GM19395 (cell line): ENCODE measurements at regions not wholly inside any gene's neighbourhood (a gene's known extent, or its start where the extent isn't known, plus 50 kb on each side); places are given as distances from the start of the nearest gene placed in this dataset.

Experiments used
- ATAC-seq: cut with Tn5 transposase; IDR thresholded peaks from one replicate; pipeline ENCODE4 v1.9.1; 2021; ENCODE audit warnings: mild to moderate bottlenecking, moderate library complexity; ENCODE audit not compliant: unreplicated experiment

DNA sequence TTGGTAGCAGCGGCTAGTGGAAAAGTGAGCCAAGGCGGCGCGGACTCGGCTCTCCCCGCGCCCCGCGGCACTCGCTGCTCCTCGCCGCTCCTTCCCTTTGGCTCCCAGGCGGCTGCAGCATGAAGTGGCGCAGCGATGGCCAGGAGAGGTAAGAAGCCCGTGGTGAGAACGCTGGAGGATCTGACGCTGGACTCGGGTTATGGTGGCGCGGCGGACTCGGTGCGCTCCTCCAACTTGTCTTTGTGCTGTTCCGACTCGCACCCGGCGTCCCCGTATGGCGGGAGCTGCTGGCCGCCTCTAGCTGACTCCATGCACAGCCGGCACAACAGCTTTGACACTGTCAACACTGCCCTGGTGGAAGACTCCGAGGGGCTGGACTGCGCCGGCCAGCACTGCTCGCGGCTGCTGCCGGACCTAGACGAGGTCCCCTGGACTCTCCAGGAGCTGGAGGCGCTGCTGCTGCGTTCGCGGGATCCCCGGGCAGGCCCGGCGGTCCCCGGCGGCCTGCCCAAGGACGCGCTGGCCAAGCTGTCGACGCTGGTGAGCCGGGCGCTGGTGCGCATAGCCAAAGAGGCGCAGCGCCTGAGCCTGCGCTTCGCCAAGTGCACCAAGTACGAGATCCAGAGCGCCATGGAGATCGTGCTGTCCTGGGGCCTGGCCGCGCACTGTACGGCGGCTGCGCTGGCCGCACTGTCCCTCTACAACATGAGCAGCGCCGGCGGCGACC lies 225.6 kb upstream of the CRY1 start:
- ATAC-seq, result no peak

DNA sequence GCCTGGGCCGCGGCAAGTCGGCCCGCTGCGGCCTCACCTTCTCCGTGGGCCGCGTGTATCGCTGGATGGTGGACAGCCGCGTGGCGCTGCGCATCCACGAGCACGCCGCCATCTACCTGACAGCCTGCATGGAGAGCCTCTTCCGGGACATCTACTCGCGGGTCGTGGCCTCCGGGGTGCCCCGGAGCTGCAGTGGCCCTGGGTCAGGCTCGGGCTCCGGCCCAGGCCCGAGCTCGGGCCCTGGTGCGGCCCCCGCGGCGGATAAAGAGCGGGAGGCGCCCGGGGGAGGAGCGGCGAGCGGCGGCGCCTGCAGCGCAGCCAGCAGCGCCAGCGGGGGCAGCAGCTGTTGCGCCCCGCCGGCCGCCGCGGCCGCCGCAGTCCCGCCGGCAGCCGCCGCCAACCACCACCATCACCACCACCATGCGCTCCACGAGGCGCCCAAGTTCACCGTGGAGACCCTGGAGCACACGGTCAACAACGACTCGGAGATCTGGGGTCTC lies 226.2 kb upstream of the CRY1 start:
- no peak for ATAC-seq

DNA sequence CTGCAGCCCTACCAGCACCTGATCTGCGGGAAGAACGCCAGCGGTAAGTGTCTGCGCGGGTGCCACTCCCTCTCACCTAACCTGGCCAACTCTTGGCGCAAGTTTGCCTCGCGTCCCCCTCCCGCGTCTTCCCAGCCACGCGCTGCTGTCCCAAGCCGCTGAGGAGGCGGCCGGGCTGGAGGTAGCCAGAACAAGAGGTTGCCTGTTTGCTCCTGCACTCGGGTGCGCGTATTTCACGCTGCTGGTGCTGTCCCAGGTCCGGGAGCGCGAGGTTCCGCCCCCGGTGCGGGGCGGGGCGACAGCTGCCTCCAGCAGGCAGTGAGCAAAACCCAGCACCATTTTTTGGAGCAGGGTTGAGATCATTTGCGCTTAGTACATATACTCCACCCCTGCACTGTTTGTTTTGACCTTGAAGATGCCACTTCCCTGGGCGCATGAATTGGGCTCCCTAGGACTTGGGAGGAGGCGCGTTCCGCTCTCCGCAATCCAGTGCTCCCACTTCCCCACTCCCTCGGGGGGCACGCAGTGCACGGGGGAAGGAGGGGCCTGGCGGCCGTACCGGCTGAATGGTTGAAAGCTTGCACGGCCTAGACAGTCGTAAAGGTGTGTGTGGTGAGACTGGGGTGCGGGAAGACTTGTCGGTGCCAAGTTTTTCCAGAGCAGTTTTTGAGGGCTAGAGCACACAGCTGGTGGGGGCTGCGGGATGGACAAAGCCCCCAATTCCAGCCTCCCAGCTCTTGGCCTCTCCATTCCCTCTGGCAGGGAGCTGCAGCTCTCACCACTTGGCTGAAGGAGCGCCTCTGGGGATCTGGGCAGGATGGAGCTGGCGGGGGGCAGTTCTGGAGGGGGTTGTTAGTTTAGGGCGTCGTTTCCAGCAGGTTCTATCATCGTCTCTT lies 226.9 kb upstream of the CRY1 start:
- ATAC-seq, result no peak

DNA sequence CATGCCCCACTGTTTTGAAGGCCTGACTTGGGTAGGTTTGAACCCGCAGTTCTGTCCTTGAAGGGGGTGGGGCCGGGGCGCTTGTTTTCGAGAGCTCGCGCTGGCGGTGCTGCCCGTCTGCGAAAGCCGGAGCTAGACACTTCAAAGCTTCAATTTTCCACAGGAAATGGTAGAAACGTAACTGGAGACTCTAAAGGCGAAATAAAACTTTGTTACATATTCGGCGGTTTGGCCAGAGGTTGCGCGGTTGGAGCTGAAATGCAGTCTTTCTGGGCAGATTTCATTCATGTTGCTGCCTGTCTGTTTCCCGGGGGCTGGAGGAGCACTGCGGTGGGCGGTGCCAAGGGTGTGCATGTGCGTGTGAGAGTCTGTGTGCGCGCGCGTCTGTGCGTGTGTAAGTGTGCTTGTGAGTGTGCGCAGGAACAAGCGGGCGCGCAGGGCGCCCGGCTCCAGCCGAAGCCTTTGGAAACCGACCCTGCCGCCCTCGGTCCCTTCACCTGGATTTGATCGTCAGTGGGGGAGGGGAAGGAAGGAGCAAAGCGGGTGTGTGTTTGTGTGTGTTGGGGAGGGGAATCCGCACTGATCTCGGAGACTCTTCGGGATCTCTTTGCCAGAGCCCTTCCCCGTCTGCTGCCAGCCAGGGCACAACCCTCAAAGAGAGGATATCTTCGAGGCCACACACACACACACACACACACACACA lies 227.7 kb upstream of the CRY1 start:
- no peak for ATAC-seq

DNA sequence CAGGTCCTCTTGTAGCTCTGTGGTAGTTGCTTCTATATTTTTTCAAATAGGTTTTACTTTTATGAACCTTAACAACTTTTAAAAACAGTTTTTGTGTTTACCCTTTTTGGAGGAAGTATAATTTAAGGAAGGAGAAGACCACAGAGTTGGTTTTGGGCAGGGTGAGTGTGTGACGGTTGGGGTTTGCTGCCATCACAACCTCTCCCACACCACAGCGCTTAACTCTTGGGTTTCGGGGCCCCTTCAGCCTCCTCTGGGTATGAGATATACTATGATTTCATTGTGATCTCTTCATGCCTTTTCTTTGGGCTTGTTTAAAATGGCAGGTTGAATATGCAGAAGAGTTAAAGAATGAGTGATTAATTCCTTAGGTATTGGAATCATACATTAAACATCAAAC lies 228.7 kb upstream of the CRY1 start:
- ATAC-seq, result no peak

DNA sequence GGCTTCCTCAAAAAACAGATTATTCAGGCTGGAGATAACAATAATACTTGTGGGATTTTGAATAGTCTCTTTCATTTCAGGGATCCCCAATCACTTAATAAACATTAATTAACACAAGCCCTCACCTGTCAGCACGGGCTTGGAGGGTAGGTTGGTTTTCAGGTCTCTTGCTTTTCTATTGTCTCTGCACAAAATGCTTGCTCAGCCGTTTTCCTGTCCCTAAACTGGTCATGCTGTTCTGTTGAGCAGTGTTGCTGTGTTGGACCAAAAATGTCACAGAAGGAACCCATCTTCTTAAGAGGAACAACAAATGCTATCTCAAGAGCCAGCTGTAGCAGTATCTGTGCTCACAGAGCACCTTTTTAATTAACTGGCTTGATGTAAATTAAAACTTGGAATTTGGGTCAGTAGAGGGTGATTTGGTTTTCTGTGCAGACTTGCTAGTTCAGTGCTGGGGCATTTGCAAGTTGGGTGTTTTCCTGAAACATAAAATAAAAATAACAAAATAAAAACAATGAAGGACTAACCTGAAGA lies 231.8 kb upstream of the CRY1 start:
- ATAC-seq, result no peak

DNA sequence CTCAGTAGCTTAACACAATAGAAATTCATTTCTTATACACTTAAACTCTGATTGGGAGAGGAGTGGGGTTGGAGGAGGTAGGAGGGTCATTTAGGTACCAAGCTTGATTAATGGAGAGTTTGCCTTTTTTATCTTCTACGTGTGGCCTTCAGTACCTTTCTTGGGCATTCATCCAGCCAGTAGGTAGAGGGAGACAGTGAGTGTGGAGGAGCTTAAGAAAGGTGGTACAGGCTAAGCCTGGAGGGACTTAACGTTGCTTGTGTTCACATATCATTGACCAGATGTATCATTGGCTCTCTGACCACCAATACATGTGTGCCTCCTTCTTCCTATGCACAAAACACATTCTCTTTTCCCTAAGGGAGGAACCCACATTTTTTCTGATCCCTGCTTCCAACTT lies 232.9 kb upstream of the CRY1 start:
- no peak for ATAC-seq

DNA sequence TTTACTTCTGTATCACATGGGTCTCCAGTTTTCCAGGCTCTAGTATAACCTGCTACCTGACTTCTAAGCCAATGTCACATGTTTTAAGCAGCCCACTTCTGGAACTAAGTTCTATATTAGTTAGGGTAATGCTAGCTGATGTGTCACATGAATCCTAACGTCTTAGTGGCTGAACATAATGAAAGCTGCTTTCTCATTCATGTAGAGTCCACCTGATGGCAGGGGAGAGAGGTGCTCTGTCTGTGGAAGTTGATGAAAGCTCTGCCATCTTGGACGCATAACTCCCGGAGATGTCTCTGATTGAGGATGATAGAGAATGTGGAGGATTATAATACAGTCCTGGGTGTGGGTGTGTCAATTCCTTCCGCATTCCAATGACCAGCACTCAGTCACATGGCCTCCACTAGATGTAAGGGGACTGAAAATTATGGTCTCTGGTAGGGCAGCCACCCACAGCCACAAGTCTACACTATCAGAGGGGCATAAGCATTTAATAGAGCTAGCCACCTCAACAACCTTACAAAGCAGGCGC lies 234.4 kb upstream of the CRY1 start:
- ATAC-seq, result no peak

DNA sequence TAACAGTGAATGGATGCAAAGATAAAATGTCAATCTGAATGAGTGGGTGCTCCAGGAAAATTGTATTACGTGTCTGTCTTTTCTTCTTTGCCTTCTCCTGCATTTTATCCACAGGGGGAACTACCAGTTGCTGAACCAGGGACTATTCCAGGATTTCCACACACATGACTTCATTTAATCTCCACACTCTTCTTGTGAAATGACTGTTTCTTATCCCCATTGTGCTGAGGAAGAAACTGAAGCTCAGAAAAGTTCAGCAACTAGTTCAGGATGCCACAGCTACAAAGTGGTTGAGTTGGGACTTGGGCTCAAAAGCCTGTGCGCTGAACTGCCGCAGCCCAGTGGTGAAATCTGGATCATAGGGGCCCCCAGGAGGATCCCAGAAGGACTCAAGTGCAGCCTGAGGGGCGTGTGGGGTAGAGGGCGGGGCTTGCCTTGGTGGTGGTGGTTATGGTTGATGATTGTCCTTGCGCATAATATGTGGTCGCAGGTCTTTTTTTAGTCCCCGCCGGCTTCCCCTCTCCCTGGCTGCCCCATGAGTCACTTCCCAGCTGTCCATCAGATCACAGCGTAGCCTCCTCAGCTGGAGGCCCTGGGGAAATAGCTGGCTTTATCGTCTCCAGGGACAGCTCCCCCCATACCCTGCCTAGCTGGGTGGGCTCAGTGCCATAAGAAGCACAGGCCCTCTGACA lies 235.2 kb upstream of the CRY1 start:
- no peak for ATAC-seq

DNA sequence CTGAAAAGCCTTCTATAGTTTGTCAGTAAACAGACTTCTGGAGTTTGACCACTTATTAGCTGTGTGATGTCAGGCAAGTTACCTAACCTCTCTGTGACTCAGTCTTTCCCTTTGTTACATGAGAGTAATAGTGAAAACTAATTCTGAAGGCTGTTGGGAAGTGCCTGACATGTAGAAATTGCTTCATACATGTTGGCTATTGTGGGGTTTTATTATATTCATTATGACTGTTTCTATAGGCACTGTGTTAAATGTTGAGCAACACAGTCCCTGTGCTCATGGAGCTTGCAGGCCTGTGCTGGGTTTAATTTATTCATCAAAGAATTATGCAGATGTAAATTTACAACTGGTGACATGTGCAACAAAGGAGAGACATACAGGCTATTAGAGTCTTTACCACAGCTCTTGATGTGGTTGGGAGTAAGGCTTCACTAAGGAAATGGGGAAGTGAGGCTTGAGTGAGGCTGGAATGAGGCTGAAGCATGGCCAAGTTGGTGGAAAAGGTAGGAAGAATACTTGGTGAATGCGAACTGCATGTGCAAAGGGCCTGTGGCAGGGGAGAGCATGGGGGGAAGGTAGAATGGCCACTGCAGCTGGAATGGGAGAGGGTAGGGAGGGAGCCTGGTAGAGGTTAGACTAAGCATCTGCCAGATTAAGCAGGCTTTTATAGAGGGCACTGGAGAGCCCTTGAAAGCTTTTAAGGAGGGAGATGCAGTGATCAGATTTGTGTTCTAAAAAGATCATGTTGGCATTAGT lies 236.4 kb upstream of the CRY1 start:
- no peak for ATAC-seq

DNA sequence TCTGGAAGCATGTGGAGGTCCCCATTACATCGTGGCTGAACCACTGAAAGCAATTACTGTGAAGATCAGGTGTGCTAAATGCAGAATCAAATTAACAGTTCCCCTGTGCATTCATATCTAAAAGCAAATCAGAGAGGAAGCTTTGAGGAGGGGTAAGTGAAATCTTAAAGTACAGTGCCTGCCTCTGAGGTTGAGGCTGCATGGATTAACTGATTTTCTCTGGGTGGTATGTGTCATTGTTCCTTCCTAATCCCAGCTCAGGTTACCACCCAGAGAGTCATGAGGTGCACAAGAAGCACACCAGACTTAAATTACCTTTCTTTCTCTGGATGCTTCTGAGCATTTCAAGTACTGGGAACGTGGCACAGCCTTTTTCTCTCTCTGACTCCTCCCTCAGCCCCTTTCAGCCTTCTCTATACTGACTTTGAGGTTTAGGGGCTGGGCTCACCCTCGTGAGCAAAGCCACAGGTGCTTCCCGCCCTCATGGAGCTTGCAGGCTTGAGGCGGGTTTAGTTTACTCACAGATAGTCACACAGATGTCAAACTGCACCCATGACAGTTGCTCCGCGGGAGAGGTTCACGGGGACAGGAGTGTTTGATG lies 237.6 kb upstream of the CRY1 start:
- no peak for ATAC-seq

DNA sequence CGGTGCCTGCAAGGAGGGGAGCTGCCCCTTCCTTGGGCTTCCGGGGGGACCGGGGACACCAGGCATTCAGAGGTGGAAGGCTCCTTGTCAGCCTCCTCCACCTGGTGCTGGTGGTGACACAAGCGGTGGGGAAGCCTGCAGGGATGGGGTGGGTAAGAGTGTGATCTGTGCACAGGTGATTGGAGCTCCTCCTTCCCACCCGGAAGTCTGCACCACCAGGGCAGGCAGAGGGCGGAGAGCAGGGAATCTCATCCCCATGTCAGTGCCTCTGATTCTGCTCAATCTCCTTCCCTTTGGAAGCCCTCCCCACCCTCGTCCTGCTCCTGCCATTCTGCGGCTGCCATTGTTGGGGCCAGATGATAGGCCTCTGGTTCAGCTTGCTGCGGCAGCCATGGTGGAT lies 238.1 kb upstream of the CRY1 start:
- no peak for ATAC-seq

DNA sequence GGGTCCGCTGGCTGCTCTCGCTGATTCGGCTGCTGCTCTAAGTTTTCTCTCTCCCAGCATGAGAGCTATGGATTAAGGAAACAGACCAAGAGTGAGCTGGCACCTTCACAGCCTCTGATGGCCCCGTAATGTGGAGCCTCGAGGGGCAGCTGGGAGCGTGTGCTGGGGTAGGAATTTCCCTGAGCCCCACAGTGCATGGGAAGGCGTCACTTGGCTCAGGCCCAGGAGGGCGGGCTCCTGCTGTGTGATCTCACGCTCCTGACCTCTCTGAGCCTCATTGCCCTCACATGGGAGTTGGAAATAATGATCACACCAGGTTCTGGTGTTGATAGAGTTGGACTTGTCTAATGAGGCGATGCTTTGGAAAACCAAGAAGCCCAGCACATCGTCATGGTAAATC lies 238.6 kb upstream of the CRY1 start:
- no peak for ATAC-seq

DNA sequence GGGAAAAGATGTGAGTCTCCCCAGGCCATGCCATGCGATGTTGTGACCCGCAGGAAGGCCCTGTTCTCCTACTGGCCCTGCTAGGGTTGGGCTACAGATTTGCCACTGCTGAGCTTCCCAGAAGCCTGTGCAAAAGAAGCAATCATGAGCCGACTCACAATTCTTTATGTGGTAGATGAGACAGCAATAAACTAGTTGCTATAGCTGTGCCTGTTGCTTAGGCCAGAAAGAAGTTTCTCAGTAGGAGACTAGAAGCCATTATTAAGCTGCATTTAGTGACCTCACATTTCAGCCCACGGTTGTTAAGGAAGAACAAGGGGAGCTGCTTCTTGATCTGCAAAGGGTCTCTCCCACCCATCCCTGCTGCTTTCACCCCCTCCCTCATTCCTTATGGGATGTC lies 239.4 kb upstream of the CRY1 start:
- no peak for ATAC-seq

DNA sequence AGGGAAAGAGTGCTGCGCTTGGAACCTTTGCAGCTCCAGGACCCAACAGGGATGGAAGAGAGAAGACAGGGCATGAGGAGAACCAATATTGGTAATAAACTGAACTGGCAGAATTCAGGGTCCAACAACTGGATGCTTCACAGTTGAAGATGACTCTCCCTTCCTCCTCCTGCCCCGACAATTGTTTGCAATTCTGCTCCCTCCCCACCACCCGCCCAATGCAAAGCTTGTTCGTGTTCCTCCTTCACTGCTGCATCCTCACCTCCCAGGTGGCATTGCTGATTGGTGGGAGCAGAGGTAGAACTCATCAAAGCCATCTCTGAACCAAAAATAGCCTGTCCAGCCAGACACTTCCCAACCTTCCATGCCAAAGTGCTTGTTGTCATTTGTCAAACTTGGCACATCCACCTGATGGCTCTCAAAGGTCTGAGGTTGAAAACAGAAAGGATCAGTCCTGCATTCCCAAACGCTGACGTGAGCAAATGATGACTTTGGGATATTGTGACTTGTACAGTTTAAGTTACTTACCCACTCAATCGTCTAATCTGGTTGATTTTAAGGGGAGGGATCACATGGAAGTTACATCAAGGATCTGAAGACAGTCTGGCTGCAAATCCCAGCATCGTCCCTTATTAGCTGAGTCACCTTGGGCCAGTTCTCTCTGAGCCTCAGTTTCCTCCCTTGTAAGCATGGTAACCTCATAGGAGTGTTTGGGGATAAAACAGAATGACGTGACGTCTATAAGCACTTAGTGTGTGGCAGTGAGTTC lies 242.6 kb upstream of the CRY1 start:
- no peak for ATAC-seq

DNA sequence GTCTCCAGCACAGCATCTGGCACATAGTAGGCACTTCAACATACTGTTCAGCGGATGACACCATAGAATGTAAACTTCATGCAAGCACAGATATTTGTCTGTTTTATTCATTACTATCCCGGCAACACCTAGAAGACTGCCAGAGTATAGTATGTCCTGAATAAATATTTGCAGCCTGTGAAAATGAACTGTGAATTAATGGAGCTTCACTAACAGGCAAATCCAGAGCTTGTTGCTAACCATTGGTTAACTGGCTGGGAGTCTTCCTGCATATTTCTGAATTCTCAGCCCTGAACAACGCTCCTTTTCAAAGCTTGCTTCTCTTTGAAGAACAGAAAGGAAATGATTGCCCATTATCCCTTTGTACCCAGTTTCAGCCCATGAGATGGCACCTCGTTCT lies 243.3 kb upstream of the CRY1 start:
- ATAC-seq, result no peak

DNA sequence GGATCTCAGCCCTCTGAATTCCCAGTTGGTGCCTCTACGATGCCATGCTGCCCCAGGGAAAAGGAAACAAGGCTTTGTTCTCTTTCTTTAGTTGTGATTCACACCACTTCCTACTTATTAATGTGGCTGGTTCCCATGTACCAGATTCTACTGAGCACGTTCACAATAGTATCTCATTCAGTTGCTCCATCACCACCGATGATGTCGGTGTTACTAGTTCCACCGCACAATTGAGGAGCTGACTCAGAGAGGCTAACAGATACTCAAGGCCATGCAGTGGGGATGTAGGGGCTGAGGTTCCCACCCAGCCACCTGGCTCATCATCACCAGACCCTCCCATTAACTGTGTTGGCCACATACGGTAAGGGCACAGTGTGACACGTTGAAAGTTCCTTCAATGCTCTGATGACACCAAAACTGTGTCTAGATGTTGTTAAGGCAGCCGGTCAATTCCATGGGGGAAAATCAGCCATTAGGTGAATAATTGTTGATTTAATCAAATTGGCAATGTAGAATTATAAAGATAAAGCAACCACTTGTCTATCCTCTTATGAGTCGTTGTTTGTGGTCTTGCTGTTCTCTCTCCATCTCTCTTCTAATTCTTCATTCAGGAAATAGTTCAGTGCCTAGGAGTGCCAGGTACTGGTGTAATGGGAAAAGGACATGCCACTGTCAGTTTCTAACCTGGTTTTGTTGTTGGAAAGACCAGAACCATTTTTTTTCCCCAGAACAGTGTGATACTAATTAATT lies 244.2 kb upstream of the CRY1 start:
- ATAC-seq, result no peak

DNA sequence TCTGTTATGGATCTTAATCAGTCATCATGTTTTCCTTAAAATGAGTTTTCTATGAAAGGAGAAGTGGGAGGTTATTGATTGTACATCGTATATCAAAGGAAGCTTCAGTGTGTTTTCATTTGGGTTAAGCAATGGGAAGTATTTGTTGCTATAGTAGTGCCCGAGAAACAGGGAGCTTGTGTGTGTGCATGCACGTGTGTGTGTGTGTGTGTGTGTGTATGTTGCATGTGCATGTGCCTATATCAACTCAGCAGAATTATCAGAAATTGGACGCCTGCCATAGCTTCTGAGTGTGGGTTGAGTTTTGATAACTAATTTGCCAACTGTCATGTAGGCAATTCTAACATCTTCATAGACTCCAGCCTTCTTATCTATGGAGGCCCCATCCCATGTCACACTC lies 246.1 kb upstream of the CRY1 start:
- no peak for ATAC-seq
